ENCODE measurements at regions not wholly inside any gene's neighbourhood (a gene's known extent, or its start where the extent isn't known, plus 50 kb on each side); places are given as distances from the start of the nearest gene placed in this dataset.
"Not testable (repeated sequence)": the region's sequence is repeated elsewhere in the genome, so short reads cannot be mapped to it uniquely, and the experiment has no call there.

- Histone ChIP-seq H3K27ac (no peak overlapping the region), H3K36me3 (replicated peaks) (no peaks in the 10 kb centered on the region), H3K4me3 (ENCODE audit: low read depth, low read length) (no peak overlapping the region), H3K27me3 (replicated peaks) (no peaks in the 10 kb centered on the region)
- in situ Hi-C loops (cut with HindIII; ENCODE audit: low pct_ligation_motif_present, low sequenced_read_pairs), result no loop called here
- DNase-seq, result no peak
- TF ChIP-seq CTCF (IDR thresholded peaks at IDR 0.05; ENCODE audit: low read depth, low read length, missing control alignments), result no peak
Measured at GRCh38 chr18:26628017-26628416, 79.7 kb upstream of the KCTD1 start.

GRCh38 chr18:26624443-26624842, 76.1 kb upstream of the KCTD1 start:
- Histone ChIP-seq H3K27ac (no peak overlapping the region), H3K4me3 (ENCODE audit: low read depth, low read length) (no peak overlapping the region), H3K36me3 (replicated peaks) (no peaks in the 10 kb centered on the region), H3K27me3 (replicated peaks) (no peaks in the 10 kb centered on the region)
- TF ChIP-seq CTCF (IDR thresholded peaks at IDR 0.05; ENCODE audit: low read depth, low read length, missing control alignments), result no peak
- in situ Hi-C loops (cut with HindIII; ENCODE audit: low pct_ligation_motif_present, low sequenced_read_pairs), result no loop called here
- DNase-seq, result no peak

GRCh38 chr18:26623314-26623713, 75.0 kb upstream of the KCTD1 start:
- H3K4me3 ChIP-seq (ENCODE audit: low read depth, low read length); in situ Hi-C loops (cut with HindIII; ENCODE audit: low pct_ligation_motif_present, low sequenced_read_pairs); H3K27me3 ChIP-seq (replicated peaks); DNase-seq; H3K36me3 ChIP-seq (replicated peaks); H3K27ac ChIP-seq: not testable (repeated sequence)

- peak; percentile 31 for DNase-seq
- H3K36me3 ChIP-seq (replicated peaks), result no peaks in the 10 kb centered on the region
- in situ Hi-C loops (cut with HindIII; ENCODE audit: low pct_ligation_motif_present, low sequenced_read_pairs), result no loop called here
- no peak overlapping the region for H3K4me3 ChIP-seq (ENCODE audit: low read depth, low read length)
- H3K27me3 ChIP-seq (replicated peaks), result no peaks in the 10 kb centered on the region
- H3K27ac ChIP-seq, result no peak overlapping the region
- TF ChIP-seq CTCF (IDR thresholded peaks at IDR 0.05; ENCODE audit: low read depth, low read length, missing control alignments), result peak; percentile 74
Measured at GRCh38 chr18:26621161-26622026, 73.0 kb upstream of the KCTD1 start.

GRCh38 chr18:26619350-26619749, 71.0 kb upstream of the KCTD1 start:
- Histone ChIP-seq H3K27me3 (replicated peaks) (no peaks in the 10 kb centered on the region), H3K36me3 (replicated peaks) (no peaks in the 10 kb centered on the region), H3K4me3 (ENCODE audit: low read depth, low read length) (no peak overlapping the region), H3K27ac (no peak overlapping the region)
- no peak for DNase-seq
- TF ChIP-seq CTCF (IDR thresholded peaks at IDR 0.05; ENCODE audit: low read depth, low read length, missing control alignments), result no peak
- in situ Hi-C loops (cut with HindIII; ENCODE audit: low pct_ligation_motif_present, low sequenced_read_pairs), result no loop called here

GRCh38 chr18:26618135-26618534, 69.8 kb upstream of the KCTD1 start:
- H3K36me3 ChIP-seq (replicated peaks), result no peaks in the 10 kb centered on the region
- no peak for DNase-seq
- no peak overlapping the region for H3K4me3 ChIP-seq (ENCODE audit: low read depth, low read length)
- H3K27me3 ChIP-seq (replicated peaks), result no peaks in the 10 kb centered on the region
- no peak for TF ChIP-seq CTCF (IDR thresholded peaks at IDR 0.05; ENCODE audit: low read depth, low read length, missing control alignments)
- H3K27ac ChIP-seq, result no peak overlapping the region
- in situ Hi-C loops (cut with HindIII; ENCODE audit: low pct_ligation_motif_present, low sequenced_read_pairs), result no loop called here
